HG03103 (cell line): ENCODE measurements at regions not wholly inside any gene's neighbourhood (a gene's known extent, or its start where the extent isn't known, plus 50 kb on each side); places are given as distances from the start of the nearest gene placed in this dataset.

Source experiments
- ATAC-seq: cut with Tn5 transposase; IDR thresholded peaks from one replicate; pipeline ENCODE4 v1.9.1; 2021; ENCODE audit warnings: low read depth; ENCODE audit not compliant: unreplicated experiment

DNA sequence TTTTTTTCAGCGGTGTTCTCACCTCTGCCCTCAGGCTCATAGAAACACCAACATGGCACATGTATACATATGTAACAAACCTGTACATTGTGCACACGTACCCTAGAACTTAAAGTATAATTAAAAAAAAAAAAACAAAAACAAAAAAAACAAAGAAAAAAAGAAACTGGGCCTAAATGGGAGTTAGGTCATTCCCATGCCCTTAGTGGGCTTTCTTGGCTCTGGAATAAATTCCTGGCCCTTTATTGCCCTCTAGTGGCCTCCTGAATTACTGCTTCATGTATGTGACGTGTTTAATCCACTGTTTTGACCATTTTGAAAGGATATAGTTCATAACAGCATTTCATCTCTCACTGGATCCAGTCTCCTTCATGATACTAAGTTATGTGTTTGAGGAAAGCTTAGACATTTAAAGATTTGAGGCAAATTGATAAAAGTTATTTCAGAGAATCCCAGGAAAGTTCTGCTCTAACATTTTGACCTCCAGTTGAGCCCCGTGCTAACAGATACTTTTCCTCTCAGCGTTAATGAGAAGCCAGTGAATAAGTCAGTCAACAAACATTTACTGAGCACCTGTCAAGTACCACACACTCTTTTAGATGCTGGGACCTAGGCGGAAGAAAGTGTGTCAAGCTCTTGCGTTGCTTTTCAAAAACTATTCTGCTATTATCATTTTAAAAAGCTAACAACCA, 54.7 kb upstream of the SYPL1 start:
- ATAC-seq, result no peak

DNA sequence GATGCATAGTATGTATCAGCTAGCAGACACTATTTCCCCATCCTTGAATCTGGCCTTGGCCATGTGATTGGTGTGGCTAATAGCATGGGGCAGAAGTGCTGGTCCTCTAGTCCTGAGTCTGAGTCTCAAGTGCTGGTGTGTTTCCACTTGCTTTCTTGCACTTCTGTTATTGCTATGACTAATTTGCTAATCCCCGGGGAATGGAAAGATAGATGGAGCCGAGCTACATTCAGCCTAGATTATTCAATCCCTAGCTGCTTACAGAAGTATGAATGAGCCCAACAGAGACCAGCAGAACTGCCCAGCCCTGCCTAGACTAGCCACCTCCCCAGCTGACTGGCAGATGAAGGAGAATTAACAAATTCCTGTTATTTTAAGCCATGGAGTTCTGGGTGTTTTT, 53.2 kb upstream of the SYPL1 start:
- ATAC-seq, result no peak

DNA sequence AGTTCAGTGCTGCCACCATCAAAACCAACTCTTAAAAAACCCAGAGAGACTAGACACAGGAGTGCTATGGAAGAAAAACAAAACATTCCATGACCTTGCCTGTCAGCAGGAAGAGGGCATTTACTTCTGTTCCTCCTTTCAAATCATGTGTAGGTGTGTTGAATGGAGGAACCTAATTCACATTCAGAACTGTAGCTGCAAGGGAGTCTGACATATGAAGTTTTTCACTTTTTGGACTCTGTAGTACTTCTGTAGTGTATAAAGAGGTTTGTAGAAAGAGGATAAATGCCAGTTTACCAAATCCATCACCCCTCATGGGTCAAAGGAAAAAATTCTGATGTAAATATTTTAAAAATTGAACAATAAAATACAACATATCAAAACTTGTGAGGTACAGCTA, 51.1 kb upstream of the SYPL1 start:
- ATAC-seq, result no peak
